CD4-positive, alpha-beta T cell (primary cell): ENCODE measurements at regions not wholly inside any gene's neighbourhood (a gene's known extent, or its start where the extent isn't known, plus 50 kb on each side); places are given as distances from the start of the nearest gene placed in this dataset.

Source experiments
- ATAC-seq: fragments of 200-7000 bp; cut with Tn5 transposase; one replicate; pipeline ENCODE4 v1.10.0; 2022; ENCODE audit warnings: mild to moderate bottlenecking; ENCODE audit not compliant: poor library complexity
- CTCF ChIA-PET: fragments of 350-600 bp; sonication (Branson Sonifier 250); formaldehyde crosslinking; loops from one replicate; lab custom pipeline; 2021; ENCODE audit warnings: antibody characterized with exemption, inconsistent platforms; lab: Charles Lee
- POLR2A ChIA-PET: fragments of 350-600 bp; sonication (Branson Sonifier 250); formaldehyde crosslinking; loops from one replicate; lab custom pipeline; 2021; ENCODE audit warnings: antibody characterized with exemption, inconsistent platforms; lab: Charles Lee
- DNase-seq, 14 experiments: peaks; one replicate each; pipeline ENCODE4 v3.0.0-alpha.2; 2013 to 2020; ENCODE audit warnings: mixed read lengths in 2 of 14
- H3K27ac ChIP-seq, 2 donors: one replicate each; pipeline versions ENCODE4 v1.5.1 to v1.7.0; 2013; ENCODE audit warnings: low read length in 2 of 2, low read depth in 1 of 2, mild to moderate bottlenecking in 1 of 2
- H3K27me3 ChIP-seq, 2 experiments: 1 replicate in 1 of 2; 2 replicates in 1 of 2; pipeline versions ENCODE4 v1.6.1 to v1.7.0; 2013; ENCODE audit warnings: low read length in 2 of 2, control low read depth in 1 of 2, mild to moderate bottlenecking in 1 of 2, moderate library complexity in 1 of 2; ENCODE audit not compliant: insufficient read depth in 2 of 2, control insufficient read depth in 1 of 2
- H3K36me3 ChIP-seq: one replicate; pipeline ENCODE4 v1.6.1; 2013; ENCODE audit warnings: low read length, control low read depth; ENCODE audit not compliant: insufficient read depth
- H3K4me1 ChIP-seq: one replicate; pipeline ENCODE4 v1.6.1; 2013; ENCODE audit warnings: low read length, control low read depth; ENCODE audit not compliant: insufficient read depth
- H3K4me3 ChIP-seq: one replicate; pipeline ENCODE4 v1.5.1; 2013; ENCODE audit warnings: mild to moderate bottlenecking, low read length, moderate library complexity
- H3K9me3 ChIP-seq, 2 experiments: 1 replicate in 1 of 2; 2 replicates in 1 of 2; pipeline versions ENCODE4 v1.6.1 to v1.7.0; 2013; ENCODE audit warnings: low read length in 2 of 2, mild to moderate bottlenecking in 2 of 2, control low read depth in 1 of 2, moderate library complexity in 1 of 2; ENCODE audit not compliant: control insufficient read depth in 1 of 2, insufficient read depth in 1 of 2
- H3K27ac Mint-ChIP-seq: one replicate; pipeline ENCODE4 v1.8.0; 2020; ENCODE audit warnings: mixed read lengths
- H3K27me3 Mint-ChIP-seq: one replicate; pipeline ENCODE4 v1.8.0; 2021; ENCODE audit warnings: mixed read lengths
- H3K36me3 Mint-ChIP-seq: one replicate; pipeline ENCODE4 v1.8.0; 2021; ENCODE audit warnings: low read depth, mixed read lengths
- H3K4me1 Mint-ChIP-seq: one replicate; pipeline ENCODE4 v1.8.0; 2021; ENCODE audit warnings: low read depth, mixed read lengths
- H3K4me3 Mint-ChIP-seq: one replicate; pipeline ENCODE4 v1.8.0; 2020; ENCODE audit warnings: mild to moderate bottlenecking, mixed read lengths
- H3K9me3 Mint-ChIP-seq: one replicate; pipeline ENCODE4 v1.8.0; 2020; ENCODE audit warnings: mixed read lengths
- CTCF ChIP-seq: fragments of 200-600 bp; IDR thresholded peaks from one replicate; pipeline ENCODE4 v1.8.0; 2022; ENCODE audit warnings: antibody characterized with exemption, mild to moderate bottlenecking
- intact Hi-C, 2 experiments: fragments of 100-400 bp; cut with DNase I in 1 of 2; cut with micrococcal nuclease in 1 of 2; formaldehyde crosslinking; loops; one replicate each; pipeline versions ENCODE4 v1.15.1 to v1.9.0; 2023 to 2025; cut with DNase I, micrococcal nuclease

DNA sequence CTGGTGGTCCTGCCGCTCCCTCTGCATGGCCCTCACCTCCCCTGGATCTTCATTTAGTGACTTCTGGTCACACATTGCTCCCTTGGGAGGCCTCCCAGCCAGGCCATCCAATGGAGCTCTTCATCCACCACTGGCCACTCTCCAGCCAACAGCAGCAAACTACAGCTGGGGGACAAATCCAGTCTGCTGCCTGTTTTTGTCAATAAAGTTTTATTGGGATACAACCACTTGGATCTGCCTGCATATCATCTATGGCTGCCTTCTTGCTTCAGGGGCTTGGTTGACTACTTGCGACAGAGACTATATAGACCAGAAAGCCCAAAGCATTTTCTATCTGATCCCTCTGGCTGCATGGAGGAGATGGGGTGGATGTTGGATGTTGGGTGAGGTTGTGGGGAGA lies 156.6 kb upstream of the SULF2 start:
- H3K36me3 ChIP-seq = no peaks in the 10 kb centered on the region
- no peak overlapping the region for H3K27ac Mint-ChIP-seq
- H3K4me3 ChIP-seq = no peak overlapping the region
- intact Hi-C loops = no loop called here
- H3K9me3 ChIP-seq = no peaks in the 10 kb centered on the region
- DNase-seq (no peak), ATAC-seq (no peak)
- H3K27me3 ChIP-seq = peaks cover 0 to 2% of the 10 kb centered on the region in 2 experiments
- ChIA-PET CTCF (no interaction called here), POLR2A (no interaction called here)
- no peak for TF ChIP-seq CTCF
- no peaks in the 10 kb centered on the region for H3K9me3 Mint-ChIP-seq
- no peaks in the 10 kb centered on the region for H3K4me1 Mint-ChIP-seq
- no peaks in the 10 kb centered on the region for H3K36me3 Mint-ChIP-seq
- H3K4me3 Mint-ChIP-seq = no peak overlapping the region
- H3K4me1 ChIP-seq = no peaks in the 10 kb centered on the region
- no peak overlapping the region for H3K27ac ChIP-seq
- H3K27me3 Mint-ChIP-seq = peaks cover 12% of the 10 kb centered on the region

DNA sequence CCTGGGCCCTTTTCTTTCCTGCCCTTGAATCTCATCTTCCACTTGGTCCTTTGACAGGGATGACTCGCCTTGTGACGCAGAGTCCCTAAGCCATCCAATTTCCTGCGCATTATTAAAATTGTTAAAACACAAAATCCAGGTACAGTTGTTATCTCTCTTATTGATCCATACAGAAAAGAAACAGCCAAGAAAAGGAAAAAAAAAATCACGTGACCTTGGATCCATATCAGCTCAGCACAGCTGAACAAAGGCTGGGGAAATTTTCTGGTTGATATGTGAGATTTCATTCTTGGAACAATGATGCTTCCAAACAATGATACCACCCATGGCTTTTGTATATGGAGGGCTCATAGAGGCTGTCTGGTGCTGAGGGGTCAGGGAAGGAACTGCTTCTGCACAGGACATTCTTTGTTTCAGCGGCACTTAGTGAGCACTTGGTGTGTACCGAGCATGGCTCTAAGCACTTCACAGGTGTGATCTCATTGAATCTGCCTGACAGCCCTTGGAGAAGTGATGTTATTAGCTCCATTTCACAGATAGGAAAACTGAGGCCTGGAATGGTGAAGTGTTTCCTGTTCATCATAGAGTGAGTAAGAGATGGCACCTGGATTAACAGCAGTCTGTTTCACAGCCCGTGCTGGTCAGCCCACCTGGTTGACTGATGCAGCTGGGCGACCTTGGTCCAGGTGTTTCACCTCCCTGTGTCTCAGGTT lies 155.0 kb upstream of the SULF2 start:
- Histone ChIP-seq H3K36me3 (no peaks in the 10 kb centered on the region), H3K27me3 (peaks cover 0 to 2% of the 10 kb centered on the region in 2 experiments), H3K27ac (no peak overlapping the region), H3K4me1 (no peaks in the 10 kb centered on the region), H3K9me3 (no peaks in the 10 kb centered on the region), H3K4me3 (no peak overlapping the region)
- H3K4me3 Mint-ChIP-seq = no peak overlapping the region
- H3K27me3 Mint-ChIP-seq = peaks cover 6% of the 10 kb centered on the region
- no peaks in the 10 kb centered on the region for H3K36me3 Mint-ChIP-seq
- intact Hi-C loops = no loop called here
- ChIA-PET POLR2A (no interaction called here), CTCF (no interaction called here)
- no peak for TF ChIP-seq CTCF
- ATAC-seq (no peak), DNase-seq (no peak)
- no peak overlapping the region for H3K27ac Mint-ChIP-seq
- no peaks in the 10 kb centered on the region for H3K4me1 Mint-ChIP-seq
- H3K9me3 Mint-ChIP-seq = no peaks in the 10 kb centered on the region

DNA sequence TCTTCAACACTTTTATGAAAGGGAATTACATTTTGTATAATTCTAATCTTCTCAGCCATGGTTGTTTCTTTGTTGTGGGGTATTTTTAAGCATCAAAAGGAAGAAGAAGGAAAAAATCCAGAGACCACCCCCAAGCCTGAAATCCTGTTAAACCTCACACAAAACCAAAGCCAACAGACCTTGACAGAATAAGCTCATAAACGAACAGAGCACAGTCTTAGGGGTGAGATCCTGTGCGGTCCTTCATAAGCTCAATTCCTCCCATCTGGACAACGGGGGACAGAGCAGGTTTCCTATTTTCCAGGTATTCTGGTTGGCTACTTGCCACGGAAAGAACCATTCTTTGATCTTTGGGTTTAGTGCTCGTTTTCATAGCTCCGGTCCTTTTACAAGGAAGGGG lies 151.3 kb upstream of the SULF2 start:
- no peaks in the 10 kb centered on the region for H3K9me3 ChIP-seq
- ATAC-seq (no peak), DNase-seq (no peak)
- peaks cover 0 to 2% of the 10 kb centered on the region in 2 experiments for H3K27me3 ChIP-seq
- H3K4me1 Mint-ChIP-seq = no peaks in the 10 kb centered on the region
- no peak overlapping the region for H3K4me3 Mint-ChIP-seq
- POLR2A ChIA-PET = no interaction called here
- H3K36me3 ChIP-seq = no peaks in the 10 kb centered on the region
- no peak overlapping the region for H3K27ac ChIP-seq
- no peak for TF ChIP-seq CTCF
- no peak overlapping the region for H3K4me3 ChIP-seq
- no peaks in the 10 kb centered on the region for H3K9me3 Mint-ChIP-seq
- no peak overlapping the region for H3K27ac Mint-ChIP-seq
- intact Hi-C loops = no loop called here
- no peaks in the 10 kb centered on the region for H3K4me1 ChIP-seq
- no peaks in the 10 kb centered on the region for H3K36me3 Mint-ChIP-seq
- peaks cover 4% of the 10 kb centered on the region for H3K27me3 Mint-ChIP-seq
- CTCF ChIA-PET = no interaction called here
